RWPE1 (cell line): ENCODE measurements at regions not wholly inside any gene's neighbourhood (a gene's known extent, or its start where the extent isn't known, plus 50 kb on each side); places are given as distances from the start of the nearest gene placed in this dataset.

Source experiments
- CTCF ChIA-PET: fragments of 350-600 bp; sonication (Branson Sonifier 250); formaldehyde crosslinking; extraction: SDS; loops from one replicate; lab custom pipeline; 2021; lab: Yijun Ruan, JAX
- POLR2A ChIA-PET: fragments of 400-600 bp; formaldehyde crosslinking; extraction: SDS; loops from one replicate; lab custom pipeline; 2020; ENCODE audit warnings: antibody characterized with exemption; ENCODE audit not compliant: low non-redundant PET; lab: Yijun Ruan, JAX
- DNase-seq: peaks from one replicate; pipeline ENCODE4 v3.0.0; 2012; ENCODE audit warnings: low spot score
- H3K27ac ChIP-seq: fragments of 450-650 bp; 2 replicates; pipeline ENCODE4 v1.5.1; 2017
- TF ChIP-seq, protein P1 (sequence below): fragments of 450-650 bp; conservative IDR thresholded peaks from 2 replicates; pipeline ENCODE4 v1.5.1; 2017; ENCODE audit warnings: low read depth, mild to moderate bottlenecking

- CTCF ChIA-PET: no interaction called here
Observed at GRCh38 chr1:234702342-234703000, 92.5 kb upstream of the IRF2BP2 start.

DNA sequence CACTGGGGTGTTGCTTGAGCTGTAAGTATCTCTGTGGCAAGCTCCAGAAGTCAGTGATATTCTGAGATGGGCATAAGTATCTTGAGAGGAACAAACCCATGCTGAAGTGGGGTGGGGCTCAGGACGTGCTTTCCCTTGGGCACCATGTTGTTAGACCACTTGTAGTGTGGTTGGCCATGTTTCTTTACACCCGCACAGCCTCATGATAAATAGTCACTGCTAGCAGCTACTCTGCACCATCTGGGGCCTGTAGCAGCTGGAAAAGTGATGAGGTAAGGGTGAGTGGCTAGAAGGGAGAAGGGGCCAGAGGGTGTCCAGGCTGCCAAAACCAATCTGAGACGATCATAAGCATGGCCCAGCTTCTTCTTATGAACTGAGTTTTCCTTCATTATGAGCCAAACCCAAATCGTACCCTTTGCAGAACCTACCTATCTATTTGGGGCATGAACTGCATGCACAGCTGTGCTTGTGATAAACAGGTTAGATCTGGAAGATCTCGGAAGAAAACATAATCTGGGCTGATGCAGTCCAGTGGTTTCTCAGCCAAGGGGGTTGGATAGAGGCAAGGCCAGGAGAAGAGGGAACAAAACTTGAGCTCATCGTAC, 91.9 kb upstream of the IRF2BP2 start:
- CTCF ChIA-PET: no interaction called here
- POLR2A ChIA-PET: no interaction called here
- TF ChIP-seq, protein P1, sequence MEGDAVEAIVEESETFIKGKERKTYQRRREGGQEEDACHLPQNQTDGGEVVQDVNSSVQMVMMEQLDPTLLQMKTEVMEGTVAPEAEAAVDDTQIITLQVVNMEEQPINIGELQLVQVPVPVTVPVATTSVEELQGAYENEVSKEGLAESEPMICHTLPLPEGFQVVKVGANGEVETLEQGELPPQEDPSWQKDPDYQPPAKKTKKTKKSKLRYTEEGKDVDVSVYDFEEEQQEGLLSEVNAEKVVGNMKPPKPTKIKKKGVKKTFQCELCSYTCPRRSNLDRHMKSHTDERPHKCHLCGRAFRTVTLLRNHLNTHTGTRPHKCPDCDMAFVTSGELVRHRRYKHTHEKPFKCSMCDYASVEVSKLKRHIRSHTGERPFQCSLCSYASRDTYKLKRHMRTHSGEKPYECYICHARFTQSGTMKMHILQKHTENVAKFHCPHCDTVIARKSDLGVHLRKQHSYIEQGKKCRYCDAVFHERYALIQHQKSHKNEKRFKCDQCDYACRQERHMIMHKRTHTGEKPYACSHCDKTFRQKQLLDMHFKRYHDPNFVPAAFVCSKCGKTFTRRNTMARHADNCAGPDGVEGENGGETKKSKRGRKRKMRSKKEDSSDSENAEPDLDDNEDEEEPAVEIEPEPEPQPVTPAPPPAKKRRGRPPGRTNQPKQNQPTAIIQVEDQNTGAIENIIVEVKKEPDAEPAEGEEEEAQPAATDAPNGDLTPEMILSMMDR: no peak
- no peak overlapping the region for H3K27ac ChIP-seq
- DNase-seq: no peak

More at GRCh38 chr1:234702342-234703000, 92.5 kb upstream of the IRF2BP2 start:
- POLR2A ChIA-PET: no interaction called here
- TF ChIP-seq, protein P1: no peak
- no peak overlapping the region for H3K27ac ChIP-seq
- DNase-seq: no peak

DNA sequence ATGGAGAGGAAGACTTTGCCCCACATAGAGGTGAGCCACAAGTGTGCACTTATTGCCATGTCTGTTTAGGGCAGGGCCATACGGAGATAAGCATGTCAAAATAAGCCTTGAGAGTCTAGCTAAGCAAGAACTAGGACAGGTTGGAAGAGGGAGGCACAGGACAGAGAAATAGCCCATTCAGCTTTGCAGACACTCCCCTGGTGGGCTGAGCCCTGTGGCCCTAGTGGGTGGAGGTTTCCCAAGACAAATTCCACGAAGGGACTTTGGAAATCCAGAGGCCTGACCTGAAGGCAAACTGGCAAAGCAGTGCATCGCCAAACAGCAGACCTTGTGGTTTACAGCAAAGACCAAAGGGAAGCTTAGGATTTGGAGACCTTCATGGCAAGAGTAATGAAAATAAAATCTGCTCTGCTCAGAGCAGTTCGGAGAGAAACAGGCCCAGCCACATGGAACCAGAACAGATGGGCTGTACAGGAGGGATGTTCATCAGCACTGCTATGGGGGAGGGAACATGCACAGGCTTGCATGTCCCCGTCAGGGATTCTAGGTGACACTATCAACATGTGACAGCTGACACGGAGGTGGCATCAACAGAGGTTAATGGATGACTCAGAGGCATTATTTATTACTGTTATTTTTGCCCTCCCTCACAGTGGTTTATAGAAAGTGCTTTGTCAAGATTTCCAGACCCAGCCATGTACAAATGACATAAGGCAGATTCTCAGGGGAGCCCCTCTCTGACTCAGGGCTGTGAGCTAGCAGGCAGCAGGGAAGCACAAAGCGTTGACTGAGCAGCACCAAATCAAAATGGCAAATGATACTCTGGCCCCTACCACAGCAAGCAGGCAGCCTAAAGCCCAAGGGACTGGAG, 90.1 kb upstream of the IRF2BP2 start:
- TF ChIP-seq, protein P1: no peak
- ChIA-PET CTCF (interaction anchor here (0.6 to 1.0 kb wide), 4 partner anchors 15 to 157 kb away, joined by 3 to 4 read pairs (median 4); no protein-coding TSS in a partner anchor), POLR2A (interaction anchor here (0.6 kb wide), 1 partner anchor 29 kb away, joined by 3 read pairs; no protein-coding TSS in a partner anchor)
- DNase-seq: peak; percentile 12
- H3K27ac ChIP-seq: no peak overlapping the region

DNA sequence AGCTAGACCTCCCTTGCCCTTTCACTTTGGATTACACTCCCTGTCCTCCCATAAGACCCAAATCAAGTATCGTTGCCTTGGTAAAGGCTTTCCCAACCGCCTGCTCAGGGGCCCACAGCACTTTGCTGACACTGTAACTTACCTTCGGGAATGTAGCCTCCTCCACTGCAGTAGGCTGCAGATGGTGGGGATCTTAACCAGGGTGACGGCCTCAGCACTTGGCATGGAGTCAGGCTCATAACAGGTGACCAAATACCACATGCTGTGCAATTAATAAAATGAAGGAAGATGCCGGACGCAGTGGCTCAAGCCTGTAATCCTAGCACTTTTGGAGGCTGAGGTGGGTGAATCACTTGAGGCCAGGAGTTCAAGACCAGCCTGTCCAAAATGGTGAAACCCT, 88.7 kb upstream of the IRF2BP2 start:
- no peak overlapping the region for H3K27ac ChIP-seq
- DNase-seq: no peak
- POLR2A ChIA-PET: no interaction called here
- CTCF ChIA-PET: no interaction called here
- TF ChIP-seq, protein P1: no peak

DNA sequence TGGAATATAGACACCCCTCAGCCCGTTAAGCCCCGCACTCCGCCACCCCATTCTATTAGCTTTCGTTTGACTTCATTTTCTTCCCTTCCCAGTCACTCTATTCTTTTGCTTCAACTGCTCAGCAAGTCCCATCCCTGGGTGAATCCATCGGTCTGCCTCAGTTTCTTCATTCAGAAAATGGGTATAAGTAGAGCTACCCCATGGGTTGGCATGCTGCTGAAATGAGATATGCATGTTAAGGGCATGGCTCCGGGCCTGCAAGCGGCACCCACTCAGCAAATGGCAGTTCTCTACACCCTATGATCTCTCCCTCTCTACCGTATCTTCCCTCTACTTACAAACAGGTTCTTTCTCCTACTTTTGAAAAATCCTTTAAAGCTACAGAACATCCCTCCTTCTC, 87.8 kb upstream of the IRF2BP2 start:
- POLR2A ChIA-PET: no interaction called here
- CTCF ChIA-PET: no interaction called here
- TF ChIP-seq, protein P1: no peak

DNA sequence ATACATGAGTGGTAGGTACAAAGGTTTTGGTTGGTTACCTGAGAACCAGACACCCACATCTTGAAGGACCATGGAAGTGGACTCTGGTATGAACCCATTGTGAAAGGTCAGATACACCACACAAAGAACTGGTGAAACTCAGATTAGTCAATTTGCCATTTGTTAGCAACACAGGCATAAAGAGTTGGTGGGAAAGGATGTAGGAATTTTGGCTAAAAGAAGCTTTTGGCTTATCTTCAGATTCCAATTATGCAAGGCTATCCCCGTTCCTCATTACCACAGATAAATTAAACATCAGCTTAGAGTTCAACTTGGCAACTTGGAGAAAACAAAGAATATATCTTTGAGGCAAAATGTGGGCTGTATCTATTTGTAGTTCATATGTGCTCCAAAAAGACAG, 87.0 kb upstream of the IRF2BP2 start:
- TF ChIP-seq, protein P1: no peak
- ChIA-PET CTCF (interaction anchor here (0.6 kb wide), 1 partner anchor 1376 kb away, joined by 4 read pairs; no protein-coding TSS in a partner anchor), POLR2A (interaction anchor here (0.5 kb wide), 1 partner anchor 26 kb away, joined by 4 read pairs; no protein-coding TSS in a partner anchor)
- H3K27ac ChIP-seq: no peak overlapping the region
- no peak for DNase-seq

More for the DNA sequence above, 87.8 kb upstream of the IRF2BP2 start:
- no peak overlapping the region for H3K27ac ChIP-seq
- no peak for DNase-seq
